ENCODE measurements at regions not wholly inside any gene's neighbourhood (a gene's known extent, or its start where the extent isn't known, plus 50 kb on each side); places are given as distances from the start of the nearest gene placed in this dataset.
"Not testable (repeated sequence)": the region's sequence is repeated elsewhere in the genome, so short reads cannot be mapped to it uniquely, and the experiment has no call there.

- no peak for DNase-seq
These were observed 1010.1 kb downstream of the EFNA5 start for GRCh38 chr5:106660681-106661080.

GRCh38 chr5:106658150-106658549 is 1012.6 kb downstream of the EFNA5 start:
- no peak for DNase-seq

- DNase-seq = no peak
These were observed 1013.9 kb downstream of the EFNA5 start for GRCh38 chr5:106656821-106657220.

- DNase-seq = no peak
These were observed 1021.7 kb downstream of the EFNA5 start for GRCh38 chr5:106649031-106649430.

- DNase-seq = no peak
These were observed 1022.3 kb downstream of the EFNA5 start for GRCh38 chr5:106648401-106648800.

- DNase-seq = no peak
These were observed 1024.6 kb downstream of the EFNA5 start for GRCh38 chr5:106646106-106646505.

- DNase-seq = no peak
These were observed 1030.2 kb downstream of the EFNA5 start for GRCh38 chr5:106640511-106640910.

- DNase-seq = no peak
These were observed 1031.2 kb downstream of the EFNA5 start for GRCh38 chr5:106639488-106639887.

DNA sequence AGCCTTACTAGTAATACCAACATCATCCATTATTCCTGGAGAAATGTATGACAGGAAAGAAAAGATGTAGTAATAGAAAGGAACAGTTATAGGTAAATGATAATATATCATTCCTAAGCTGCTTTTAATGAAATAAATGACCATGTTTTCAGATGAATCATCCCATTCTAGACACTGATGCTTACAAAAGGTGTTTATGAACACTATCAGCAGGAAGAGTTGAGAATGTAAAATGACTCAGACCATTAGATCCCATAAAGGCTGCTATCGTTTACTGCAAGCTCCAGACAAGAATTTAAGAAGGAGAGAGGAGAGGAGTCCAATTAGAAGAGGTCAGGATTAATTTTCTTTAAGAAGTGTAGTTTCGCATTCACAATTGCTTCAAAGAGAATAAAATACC is 1033.5 kb downstream of the EFNA5 start:
- DNase-seq = no peak

GRCh38 chr5:106634375-106634774 is 1036.4 kb downstream of the EFNA5 start:
- DNase-seq = no peak

GRCh38 chr5:106633825-106634224 is 1036.9 kb downstream of the EFNA5 start:
- DNase-seq = no peak

DNA sequence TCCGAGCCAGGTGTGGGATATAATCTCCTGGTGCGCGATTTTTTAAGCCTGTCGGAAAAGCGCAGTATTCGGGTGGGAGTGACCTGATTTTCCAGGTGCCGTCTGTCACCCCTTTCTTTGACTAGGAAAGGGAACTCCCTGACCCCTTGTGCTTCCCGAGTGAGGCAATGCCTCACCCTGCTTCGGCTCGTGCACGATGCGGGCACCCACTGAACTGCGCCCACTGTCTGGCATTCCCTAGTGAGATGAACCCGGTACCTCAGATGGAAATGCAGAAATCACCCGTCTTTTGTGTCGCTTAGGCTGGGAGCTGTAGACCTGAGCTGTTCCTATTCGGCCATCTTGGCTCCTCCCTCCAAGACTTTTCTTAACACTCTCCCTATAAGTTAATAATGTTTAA is 1042.3 kb downstream of the EFNA5 start:
- not testable (repeated sequence) for DNase-seq

GRCh38 chr5:106610041-106610440 is 1060.7 kb downstream of the EFNA5 start:
- DNase-seq = no peak

- peak; percentile 87 for DNase-seq
These were observed 1069.1 kb downstream of the EFNA5 start for GRCh38 chr5:106601620-106602019.

DNA sequence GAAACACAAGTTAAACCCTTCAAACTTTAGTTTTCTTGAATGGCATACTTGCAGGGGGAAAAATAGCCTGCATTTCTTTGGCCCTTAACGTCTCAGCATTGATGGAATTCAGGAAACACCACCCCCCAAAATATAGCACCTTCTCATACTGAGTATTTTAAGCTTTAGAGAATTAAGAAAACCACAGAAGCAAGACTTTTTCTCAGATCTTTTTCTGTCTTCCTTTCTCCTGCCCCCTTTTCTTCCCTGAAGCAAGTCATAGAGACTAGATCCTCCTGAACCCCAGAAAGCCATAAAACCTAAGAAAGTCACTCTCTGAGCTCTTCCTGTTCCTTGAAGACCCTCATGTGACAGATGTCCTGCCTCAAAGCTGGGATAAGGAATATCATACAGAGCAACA is 1069.9 kb downstream of the EFNA5 start:
- peak; percentile 24 for DNase-seq

DNA sequence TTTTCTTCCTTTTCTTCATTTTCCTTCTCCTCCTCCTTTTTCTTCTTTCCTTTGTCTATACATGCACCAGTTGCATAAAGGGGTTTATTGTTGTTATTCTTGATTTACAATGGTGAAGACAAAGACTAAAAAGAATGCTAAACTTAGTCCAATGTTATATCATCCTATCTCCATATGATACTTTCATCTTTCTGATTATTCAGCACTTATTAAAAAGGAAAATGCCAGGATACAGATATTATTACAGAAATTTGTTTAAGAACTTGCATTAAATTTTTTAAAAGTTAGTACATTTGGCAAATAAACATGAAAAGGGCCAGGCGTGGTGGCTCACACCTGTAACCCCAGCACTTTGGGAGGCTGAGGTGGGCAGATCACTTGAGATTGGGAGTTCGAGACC is 1074.9 kb downstream of the EFNA5 start:
- DNase-seq = no peak

DNA sequence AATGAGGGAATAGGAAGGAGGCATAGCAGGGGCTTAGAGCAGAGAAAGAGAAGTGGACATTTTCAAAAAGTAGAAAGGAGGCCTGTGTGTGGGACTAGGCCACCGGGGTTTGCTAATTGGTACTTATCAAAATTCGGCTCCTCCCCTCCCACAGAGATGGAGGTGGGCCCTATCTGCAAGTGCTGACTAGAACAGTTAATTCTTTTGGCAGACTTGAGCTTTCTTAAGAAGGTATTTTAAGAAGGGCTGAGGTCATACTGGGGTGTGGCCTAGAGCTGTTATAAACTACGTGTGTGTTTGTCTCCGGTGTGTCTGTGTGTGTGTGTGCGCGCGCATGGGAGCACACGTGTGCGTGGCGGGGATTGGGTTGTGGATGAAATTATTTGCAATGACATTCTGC is 1086.5 kb downstream of the EFNA5 start:
- no peak for DNase-seq

GRCh38 chr5:106578736-106579135 is 1092.0 kb downstream of the EFNA5 start:
- no peak for DNase-seq

DNA sequence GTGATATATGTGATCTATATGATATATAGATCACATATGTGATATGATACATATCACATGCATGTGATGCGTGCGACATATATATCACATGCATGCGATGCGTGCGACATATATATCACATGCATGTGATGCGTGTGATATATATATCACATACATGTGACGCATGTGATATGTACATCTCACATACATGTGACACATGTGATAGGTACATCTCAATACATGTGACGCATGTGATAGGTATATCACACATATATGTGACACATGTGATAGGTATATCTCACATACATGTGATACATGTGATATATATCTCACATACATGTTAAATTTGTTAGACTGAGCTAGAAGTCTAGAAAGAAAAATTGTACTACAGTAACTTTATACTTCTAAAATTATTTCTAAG is 1095.9 kb downstream of the EFNA5 start:
- DNase-seq = no peak

GRCh38 chr5:106566031-106566430 is 1104.7 kb downstream of the EFNA5 start:
- no peak for DNase-seq

DNA sequence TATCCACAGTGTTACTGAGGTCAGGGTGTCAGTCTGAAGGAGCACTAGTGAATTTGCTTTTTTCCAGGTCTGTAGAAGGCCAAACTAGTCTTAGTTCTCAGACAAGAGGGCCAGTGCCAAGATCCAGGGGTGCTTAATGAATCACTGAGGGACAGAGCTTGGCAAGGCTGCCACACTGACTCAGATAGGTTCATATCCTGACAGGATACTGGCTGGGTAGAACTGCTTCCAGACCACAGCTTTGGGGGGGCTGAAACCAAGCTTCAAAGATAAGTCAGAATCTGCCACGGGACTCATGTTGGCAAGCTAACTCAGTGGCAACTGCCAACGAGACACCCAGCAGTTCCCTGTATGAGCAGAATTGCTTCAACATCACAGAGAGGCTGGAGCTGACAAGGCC is 1125.4 kb downstream of the EFNA5 start:
- DNase-seq = no peak

DNA sequence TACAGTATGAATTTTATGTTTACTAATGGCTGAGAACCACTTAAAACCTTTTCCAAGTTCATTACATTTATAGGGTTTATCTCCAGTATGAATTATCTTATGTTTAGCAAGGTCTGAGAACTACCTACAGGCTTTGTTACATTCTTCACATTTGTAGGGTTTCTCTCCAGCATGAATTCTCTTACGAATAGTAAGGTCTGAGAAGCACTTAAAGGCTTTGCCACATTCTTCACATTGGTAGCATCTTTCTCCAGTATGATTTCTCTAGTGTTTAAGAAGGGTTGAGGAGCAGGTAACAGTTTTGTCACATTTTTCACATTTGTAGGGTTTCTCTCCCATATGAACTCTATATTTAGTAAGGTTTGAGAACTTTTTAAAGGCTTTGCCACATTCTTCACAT is 1127.4 kb downstream of the EFNA5 start:
- DNase-seq = no peak

DNA sequence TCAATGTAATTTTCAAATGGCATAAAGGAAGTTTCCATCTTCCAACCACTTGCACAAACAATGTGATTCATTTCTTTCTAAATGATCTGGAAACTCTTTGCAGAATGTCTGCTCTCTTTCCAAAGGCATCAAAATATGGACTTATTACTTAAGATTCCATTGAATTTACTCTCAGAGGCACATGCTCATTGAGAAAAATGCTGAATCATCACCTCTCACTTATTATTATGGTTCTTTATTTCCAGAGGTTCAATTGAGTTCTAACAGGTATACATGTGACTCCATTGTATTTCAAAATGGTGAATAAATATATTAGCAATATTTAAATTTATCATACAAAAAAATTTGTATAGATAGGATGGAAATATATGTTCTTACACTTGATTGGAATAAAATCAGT is 1140.6 kb downstream of the EFNA5 start:
- no peak for DNase-seq

- DNase-seq = no peak
These were observed 1145.3 kb downstream of the EFNA5 start for GRCh38 chr5:106525438-106525837.

DNA sequence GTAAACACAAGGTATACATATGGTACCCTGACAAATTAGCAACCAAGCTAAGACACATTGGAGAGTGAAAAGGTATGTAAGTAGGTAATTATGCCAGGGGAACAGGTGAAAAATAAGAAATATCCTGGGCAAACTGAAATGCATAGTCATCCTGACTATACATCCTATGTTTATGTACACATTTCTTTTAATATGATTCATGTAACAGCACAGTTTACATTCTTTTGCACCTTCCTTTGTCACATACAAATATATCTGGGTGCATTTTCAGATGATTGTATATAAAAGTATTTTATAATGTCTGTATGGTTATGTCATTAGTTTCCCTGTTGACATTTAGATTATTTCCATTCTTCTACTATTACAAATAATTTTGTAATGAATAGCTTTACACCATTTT is 1146.9 kb downstream of the EFNA5 start:
- DNase-seq = no peak

DNA sequence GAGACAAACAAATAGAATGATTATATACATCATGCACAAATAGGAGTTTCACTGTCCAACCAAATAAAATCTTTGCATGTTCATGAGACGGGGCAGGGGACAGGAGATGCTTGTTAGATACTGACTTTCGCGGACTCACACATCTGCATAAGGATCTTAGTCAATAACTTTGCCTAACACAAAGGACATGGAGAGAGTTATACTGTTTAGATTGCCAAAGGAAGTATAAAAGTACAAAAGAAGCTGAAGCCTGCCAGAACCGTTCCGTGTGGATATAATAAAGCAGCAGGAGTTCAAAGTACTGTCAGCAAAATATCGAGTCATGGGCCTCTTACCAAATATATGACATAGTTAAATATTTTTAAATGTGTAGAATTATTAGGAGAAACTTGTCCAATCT is 1148.4 kb downstream of the EFNA5 start:
- no peak for DNase-seq
